ENCODE measurements at regions not wholly inside any gene's neighbourhood (a gene's known extent, or its start where the extent isn't known, plus 50 kb on each side); places are given as distances from the start of the nearest gene placed in this dataset.
"Not testable (repeated sequence)": the region's sequence is repeated elsewhere in the genome, so short reads cannot be mapped to it uniquely, and the experiment has no call there.

DNA sequence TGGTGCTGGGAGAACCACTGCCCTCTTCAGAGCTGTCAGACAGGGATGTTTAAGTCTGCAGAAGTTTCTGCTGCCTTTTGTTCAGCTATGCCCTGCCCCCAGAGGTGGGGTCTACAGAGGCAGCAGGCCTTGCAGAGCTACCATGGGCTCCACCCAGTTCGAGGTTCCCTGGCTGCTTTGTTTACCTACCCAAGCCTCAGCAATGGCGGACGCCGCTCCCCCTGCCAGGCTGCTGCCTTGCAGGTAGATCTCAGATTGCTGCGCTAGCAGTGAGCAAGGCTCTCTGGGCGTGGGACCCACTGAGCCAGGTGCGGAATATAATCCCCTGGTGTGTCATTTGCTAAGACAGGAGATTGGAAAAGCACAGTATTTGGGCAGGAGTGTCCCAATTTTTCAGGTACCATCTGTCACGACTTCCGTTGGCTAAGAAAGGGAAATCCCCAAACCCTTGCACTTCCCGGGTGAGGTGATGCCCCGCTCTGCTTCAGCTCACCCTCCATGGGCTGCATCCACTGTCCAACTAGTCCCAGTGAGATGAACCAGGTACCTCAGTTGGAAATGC, 1415.5 kb downstream of the GRIK2 start:
- DNase-seq = not testable (repeated sequence)

DNA sequence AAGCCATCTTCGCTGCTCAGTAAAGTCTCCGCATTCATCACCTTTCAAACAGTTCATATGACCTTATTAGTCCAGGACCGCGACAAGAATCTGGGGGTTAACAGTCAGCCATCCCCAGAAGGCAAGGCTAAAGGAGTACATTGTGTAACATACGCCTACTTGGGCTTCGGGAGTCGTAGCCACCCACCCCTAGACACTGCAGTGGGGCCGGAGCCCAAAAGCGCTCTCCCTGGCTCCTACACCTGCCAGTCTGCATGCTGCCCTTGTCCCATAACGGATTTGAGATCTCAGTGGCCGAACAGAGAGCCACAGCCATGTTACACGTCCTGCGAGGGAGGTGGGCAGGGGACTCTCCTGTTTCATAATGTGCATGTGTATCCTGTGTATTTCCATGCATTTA, 1405.5 kb downstream of the GRIK2 start:
- DNase-seq = no peak

DNA sequence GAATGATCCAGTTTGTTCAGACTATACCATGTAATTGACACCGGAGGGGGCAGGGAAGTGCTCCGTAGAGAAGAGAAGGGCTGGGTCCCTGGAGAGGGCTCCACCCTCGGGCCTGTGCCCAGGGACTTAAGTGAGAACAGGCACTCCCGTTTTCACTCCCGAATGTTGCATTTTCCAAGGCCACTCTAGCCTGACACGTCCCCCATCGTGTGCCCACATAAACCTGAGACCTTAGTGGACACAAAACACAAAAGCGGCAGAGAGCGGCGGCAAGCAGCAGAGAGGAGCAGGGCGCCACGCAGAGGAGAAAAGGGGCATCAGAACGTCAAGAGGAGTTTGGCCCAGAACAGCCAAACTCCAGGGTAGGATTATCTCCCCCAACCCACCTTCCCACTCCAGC, 1405.1 kb downstream of the GRIK2 start:
- no peak for DNase-seq

DNA sequence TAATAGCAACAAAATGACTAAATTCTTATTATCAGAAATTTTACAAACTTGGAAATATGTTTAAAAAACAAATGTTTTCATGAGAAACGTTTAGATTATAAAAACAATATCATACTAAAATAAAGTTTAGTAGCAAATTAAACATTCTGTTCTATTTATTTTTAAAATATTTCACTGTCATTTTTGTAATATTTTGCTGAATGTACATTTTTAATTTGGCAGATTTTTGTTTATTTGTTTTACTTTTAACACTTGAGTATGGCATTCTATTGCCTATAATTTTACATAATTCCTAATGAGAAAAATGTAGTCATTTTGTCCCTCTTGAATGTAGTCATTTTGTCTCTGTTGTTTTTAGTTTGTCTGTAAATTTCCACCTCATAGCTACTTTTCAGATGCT, 1400.2 kb downstream of the GRIK2 start:
- DNase-seq = no peak

DNA sequence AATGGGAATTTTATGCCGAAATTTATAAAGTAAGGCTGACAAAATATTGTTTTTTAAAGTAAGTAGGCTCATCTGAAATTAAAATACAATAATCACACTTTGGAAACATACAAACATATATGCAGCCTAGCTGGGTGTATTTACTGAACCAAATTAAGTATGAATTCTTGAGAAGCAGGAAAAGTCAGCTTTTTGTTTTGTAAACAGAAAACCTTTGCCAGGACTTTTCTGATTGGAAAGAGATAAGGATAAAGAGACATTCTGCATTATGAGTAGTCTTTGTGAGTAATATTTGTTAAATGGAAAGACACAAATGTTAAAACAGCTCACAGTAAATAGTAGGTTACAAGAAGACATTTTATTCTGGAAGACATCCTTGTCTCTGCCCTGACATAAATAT, 1380.8 kb downstream of the GRIK2 start:
- DNase-seq = no peak

DNA sequence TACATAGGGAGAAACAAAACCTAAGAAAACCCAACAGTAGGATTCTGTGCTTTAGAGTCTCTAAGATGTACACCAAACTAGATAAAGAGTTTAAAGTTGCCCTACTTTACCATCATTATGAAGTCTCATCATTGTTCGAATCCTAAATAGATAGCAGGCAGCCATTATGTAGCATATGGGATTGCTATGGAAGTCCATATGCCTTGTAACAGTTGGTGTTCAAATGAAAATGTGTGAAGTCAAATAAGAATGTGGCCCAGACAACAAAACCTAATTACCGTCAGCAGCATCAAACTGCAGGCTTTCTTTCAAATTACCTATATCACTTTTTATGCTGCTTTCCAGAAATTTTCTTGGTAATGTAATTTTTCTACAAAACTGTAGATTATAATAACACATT, 1380.1 kb downstream of the GRIK2 start:
- no peak for DNase-seq

DNA sequence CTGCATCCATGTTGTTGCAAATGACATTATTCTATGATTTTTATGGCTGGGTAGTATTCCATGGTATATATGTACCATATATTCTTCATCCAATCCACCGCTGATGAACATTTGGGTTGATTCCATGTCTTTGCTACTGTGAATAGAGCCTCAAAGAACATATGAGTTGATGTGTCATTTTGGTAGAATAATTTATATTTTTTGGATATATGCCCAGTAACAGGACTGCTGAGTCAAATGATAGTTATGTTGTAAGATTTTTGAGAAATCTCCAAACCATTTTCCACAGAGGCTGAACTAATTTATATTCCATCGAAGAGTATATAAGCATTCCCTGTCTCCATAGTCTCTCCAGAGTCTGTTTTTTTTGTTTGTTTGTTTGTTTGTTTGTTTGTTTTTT, 1373.5 kb downstream of the GRIK2 start:
- no peak for DNase-seq

DNA sequence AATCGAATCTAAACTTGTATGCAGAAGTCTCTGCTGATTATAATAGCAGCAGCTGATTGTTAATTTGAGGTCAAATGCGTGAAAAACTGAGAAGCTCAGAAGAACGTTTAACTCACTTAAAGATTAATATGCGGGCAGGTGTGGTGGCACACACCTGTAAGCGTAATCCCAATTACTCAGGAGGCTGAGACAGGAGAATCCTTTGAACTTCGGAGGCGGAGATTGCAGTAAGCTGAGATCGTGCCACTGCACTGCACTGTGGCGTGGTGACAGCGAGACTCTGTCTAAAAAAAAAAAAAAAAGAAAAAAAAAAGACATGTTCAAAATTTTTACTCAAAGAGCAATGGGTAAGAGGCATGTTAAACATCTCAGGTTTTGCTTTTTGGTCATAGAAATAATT, 1370.8 kb downstream of the GRIK2 start:
- DNase-seq = no peak

DNA sequence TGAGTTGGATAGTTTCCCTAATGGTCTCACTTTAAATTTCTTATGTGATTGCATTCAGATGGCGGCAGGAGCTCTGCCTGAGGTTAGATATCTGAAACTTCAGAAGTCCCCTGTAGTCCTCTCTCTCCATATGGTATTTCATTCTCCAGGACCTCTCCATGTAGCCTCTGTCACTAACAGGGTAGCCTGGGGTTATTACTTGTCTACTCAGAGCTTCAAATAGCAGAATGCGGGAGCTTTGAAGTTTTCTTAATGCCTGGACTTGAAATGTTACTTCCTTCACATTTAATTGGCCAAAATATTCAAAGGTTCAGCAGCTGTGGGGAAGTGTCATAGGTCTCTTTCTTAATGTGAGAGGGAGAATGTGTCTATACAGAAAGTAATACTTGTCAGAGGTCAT, 1370.4 kb downstream of the GRIK2 start:
- no peak for DNase-seq

DNA sequence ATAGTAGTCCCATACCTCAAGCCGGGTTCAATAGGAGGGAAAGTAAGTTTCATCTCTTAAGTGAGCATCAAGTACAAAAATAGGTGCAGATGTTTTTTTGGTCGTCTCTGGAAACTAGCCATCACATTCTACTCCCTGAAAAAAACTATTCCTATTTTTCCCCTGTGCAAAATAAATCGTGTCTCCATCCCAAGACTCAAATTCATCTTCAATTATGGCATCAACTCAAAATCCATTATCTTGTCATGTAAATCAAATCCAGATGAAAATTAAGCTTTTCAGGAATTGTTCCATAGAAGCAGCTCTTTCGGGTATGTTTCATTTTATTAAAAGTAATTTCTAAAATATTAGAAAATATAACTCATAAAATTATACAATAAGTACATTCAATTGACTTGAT, 1368.4 kb downstream of the GRIK2 start:
- DNase-seq = no peak

DNA sequence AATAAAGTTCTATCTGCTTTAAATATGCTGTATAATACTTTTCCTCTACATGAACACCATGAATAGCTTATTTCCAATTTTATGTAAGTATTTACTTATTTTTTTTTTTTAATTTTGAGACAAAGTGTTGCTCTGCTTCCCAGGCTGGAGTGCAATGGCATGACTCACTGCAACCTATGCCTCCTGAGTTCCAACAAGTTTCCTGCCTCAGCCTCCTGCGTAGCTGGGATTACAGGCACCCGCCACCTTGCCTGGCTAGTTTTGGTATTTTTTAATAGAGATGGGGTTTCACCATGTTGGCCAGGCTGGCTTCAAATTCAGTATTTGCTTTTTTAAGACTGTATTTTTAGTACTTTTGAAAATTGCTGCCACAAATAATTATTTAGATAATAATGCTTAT, 1365.9 kb downstream of the GRIK2 start:
- no peak for DNase-seq

DNA sequence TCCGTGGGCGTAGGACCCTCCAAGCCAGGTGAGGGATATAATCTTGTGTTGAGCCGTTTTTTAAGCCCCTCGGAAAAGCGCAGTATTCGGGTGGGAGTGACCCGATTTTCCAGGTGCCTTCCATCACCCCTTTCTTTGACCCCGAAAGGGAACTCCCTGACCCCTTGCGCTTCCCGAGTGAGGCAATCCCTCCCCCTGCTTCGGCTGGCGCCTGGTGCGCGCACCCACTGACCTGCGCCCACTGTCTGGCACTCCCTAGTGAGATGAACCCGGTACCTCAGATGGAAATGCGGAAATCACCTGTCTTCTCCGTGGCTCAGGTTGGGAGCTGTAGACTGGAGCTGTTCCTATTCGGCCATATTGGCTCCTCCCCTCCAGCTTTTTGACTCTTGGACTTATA, 1365.0 kb downstream of the GRIK2 start:
- not testable (repeated sequence) for DNase-seq

DNA sequence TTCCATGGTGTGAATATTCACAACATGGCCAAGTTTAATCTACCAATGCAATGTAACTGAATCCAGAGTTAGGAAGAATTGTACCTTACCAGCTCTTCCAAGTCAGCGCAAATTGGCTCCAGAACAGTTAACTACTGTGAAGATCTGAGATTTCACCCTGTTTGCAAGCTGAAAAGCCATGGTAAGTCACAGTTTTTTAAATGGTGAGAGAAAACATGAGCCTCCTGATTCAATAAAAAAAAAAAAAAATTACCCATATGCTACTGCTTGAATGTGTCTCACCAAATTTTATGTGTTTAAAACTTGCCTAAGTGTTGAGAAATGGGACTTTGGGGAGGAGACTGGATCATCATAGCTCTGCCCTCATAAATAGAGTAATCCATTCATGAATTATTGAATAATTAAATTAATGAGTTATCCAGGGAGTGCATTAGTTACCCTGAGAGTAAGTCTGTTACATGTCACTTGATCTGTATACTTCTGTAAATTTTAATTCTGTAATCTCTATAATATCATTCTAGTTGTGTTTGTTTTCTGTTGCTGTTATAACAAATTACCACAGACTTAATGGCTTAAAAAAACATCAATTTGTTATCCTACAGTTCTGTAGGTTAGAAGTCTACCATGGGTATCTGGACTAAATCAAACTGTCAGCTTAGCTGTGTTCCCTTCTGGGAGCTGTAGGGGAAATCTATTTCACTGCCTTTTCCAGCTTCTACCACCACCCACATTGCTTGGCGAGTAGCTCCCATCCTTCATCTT, 1355.9 kb downstream of the GRIK2 start:
- DNase-seq = no peak

DNA sequence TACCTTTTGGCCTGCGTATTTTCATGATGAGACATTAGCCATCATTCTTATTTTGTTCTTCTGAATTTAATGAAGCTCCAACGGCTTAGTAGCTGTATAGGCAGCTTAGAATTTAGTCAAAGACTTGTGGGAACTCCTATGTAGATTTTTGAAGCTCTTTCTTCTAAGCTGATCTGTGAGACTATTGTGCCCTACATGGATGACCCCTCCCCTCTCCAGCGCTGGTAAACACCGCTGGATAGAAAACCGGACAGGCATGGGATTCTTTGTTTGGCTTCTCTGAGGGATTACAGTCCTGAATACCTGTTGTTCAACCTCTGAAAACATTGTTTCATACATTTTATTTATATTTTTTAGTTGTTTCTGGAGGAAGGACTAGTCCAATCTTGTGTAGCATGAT, 1353.4 kb downstream of the GRIK2 start:
- DNase-seq = no peak

DNA sequence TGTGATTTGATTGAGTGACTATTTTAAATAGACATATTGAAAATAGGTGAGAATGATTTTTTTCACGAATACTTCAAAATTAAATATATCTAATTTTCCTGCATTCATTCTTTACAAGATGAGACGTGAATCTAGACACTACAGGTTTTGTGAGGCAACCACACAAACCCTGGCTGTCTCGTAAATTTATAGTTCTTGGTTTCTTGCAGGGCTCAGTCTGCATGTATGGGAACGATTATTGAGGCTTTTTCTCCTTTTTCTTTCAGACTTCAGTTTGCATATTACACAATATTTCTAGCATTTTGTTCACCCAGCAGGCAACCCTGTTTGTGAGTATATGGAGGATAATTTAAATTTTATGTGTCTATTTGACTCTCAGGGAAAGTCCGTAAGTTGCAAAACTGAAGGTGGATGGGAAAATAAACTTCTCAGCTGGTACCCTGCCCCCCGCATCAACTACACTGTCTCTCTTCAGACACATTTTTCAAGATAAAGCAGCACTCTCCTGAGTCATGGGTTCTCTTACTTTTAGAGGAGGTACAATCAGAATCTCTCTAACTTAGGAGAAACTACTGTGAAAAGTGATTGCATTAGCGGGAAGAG, 1349.3 kb downstream of the GRIK2 start:
- no peak for DNase-seq

DNA sequence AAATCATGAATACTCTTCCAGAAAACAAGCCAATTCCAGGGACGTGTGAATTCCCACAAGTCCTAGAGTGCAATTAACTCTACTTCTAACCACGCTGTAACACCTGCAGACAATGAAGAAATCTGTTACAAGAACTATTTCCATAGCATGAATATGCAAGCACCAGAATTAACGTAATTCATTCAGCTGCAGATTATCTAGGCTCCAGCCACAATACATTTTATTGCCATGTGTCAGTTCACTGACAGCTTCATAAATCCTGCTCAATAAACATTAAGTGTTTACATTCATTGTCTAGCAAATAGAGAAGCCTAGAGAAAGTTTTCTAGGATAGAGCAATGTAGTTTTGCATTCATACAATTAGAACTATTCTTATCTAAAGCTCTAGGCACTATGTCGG, 1348.5 kb downstream of the GRIK2 start:
- DNase-seq = no peak

DNA sequence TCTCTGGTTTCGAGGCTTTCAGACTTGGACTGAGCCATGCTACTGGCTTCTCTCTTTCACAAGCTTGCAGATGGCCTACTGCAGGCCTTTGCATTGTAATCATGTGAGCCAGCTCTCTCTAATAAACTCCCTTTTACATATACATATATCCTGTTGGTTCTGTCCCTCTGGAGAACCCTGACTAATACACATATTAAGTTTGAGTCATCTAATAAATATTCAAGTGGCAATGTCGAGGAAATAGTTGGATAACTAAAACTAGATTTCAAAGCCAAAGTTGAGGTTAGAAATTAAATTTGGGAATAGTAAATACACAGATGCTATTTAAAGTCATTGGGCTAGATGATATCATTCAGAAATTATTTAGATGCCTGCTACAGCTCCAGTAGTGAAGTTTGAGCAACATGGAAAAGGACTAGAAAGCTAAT, 1343.4 kb downstream of the GRIK2 start:
- no peak for DNase-seq

DNA sequence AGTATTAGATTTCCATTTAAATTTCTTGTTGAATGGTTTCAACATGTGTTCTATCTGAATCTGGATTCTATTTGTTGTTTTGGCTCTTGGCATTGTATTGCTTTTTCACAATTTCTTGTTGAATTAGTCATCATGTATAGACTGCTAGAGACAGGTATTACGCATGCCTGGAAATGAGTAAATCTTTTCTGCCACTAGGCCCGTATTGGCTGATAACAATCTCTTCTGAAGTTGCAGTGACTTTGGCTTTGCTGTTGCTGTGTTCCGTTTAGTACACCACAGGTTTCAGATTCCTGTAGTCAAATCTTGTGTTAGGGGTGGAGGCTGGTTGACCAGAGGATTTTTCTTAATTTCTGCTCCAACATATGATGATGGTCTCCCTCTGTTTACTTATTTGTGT, 1339.4 kb downstream of the GRIK2 start:
- DNase-seq = no peak

DNA sequence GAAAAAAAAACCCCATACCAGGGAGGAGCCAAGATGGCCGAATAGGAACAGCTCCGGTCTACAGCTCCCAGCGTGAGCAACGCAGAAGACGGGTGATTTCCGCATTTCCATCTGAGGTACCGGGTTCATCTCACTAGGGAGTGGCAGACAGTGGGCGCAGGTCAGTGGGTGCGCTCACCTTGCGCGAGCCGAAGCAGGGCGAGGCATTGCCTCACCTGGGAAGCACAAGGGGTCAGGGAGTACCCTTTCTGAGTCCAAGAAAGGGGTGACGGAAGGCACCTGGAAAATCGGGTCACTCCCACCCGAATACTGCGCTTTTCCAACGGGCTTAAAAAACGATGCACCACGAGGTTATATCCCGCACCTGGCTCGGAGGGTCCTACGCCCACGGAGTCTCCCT, 1328.6 kb downstream of the GRIK2 start:
- not testable (repeated sequence) for DNase-seq

DNA sequence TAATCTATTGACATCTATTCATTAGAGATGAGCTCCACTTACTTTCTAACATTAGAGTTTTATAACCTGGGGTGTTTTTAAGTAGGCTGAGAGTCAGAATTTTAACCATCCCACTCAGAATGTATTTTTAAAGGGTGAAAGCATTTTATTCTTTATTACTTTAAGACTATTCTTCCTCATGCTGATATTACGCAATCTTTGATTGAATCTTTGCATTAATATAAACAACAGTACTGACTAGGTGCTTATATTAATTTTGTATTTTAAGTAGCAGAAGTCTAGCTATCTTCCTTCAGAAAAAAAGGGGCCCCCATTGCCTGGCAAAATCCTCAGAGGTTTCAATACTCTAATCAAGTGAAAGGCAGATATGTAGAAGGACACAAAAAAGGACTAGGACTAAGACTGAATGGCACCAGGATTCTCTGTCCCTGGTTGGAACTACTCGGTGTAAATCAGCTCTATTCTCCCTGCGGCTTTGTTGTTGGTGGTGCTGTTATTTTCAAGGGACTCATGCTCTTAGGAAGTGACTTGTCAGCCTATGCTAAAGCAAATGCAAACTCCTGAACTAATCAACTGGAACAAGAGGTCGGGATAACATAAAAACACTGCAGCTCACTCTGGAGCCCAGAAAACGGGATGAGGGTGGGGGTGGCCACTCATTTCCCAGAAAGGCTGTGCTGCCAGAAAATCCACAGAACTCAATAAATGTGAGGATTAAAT, 1324.4 kb downstream of the GRIK2 start:
- no peak for DNase-seq

DNA sequence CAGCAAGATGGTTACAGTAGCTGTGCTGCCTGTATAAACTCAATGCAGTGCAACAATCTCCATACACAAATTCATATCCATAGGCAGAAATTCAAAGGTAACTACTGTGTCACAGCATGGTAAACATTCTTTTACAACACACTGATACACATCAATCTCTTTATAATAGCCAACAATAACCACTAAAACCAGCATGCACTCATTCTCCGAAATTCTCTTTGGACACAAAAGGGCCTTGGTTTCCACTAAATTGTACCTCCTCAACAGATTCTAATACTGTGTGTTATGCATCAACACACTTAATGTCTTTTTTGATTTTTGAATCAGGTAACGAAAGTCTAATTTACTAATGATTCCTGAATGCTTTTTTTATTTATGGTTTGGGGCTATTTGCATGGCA, 1323.7 kb downstream of the GRIK2 start:
- no peak for DNase-seq

DNA sequence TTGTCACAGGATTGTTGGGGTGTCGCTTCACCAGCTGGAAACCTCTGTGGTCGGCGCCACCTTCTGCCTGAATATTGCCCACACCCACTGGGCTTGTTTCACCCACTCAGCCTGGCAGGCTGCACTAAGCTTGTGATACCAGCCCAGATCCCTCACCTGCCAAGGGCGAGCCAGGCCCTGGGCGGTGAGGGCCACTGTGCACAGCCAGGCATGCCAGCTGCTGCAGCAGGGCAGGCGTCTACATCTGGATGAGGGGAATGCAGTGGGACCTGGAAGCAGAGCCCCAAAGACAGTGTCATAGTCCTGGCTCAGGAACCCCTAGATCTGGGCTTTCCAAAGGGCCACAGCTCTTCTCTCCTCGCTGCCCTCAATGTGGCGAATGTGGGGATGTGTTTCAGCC, 1307.5 kb downstream of the GRIK2 start:
- no peak for DNase-seq

DNA sequence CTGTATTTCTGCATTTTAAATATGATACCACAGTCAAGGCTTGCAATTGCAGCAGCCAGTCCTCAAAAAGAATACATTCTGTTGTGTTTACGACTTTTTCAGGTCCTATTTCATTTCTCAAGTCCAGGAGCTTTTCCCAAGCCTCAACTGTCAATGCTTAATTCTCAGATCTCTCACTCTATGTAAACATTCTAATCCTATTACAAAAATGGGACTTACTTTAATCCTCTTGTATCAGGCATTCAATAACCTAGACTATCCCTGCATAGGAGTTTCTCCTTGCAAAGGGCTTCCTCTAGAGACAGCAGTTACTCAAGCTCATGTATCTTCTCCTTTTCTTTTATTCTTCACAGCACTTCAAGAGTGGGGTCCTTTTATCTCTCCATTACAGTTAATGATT, 1293.0 kb downstream of the GRIK2 start:
- DNase-seq = no peak

DNA sequence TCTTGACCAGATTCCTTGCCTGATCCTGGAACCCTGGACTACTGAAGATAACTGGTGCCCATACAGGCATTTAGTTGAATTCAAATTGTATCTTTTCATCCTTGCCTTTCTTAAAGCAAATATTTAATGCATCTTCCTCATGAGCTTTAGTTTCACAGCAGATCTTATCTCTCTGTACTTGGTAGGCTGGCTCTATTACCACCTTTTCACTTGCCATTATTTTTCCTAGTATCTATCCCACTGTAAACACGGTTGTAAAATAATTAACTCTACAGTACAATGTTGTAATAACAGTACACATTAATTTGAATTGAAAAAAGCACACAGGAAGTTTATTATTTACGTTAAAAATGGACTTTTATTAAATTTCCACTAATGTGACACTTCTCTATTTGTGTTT, 1286.9 kb downstream of the GRIK2 start:
- DNase-seq = no peak

All from hematopoietic multipotent progenitor cell treated with erythropoietin and hydrocortisone succinate and interleukin-3 and kit ligand, for 6 days (in vitro differentiated cells).